ENCODE measurements at regions not wholly inside any gene's neighbourhood (a gene's known extent, or its start where the extent isn't known, plus 50 kb on each side); places are given as distances from the start of the nearest gene placed in this dataset.

- Histone ChIP-seq H3K27ac (ENCODE audit: low read depth) (no peak overlapping the region), H3K4me3 (no peak overlapping the region), H4K20me1 (replicated peaks; ENCODE audit: insufficient read depth) (no peaks in the 10 kb centered on the region), H3K4me1 (ENCODE audit: insufficient read depth) (no peaks in the 10 kb centered on the region), H2AFZ (no peak overlapping the region), H3K9me2 (ENCODE audit: insufficient read depth) (no peaks in the 10 kb centered on the region), H3F3A (replicated peaks; ENCODE audit: low read depth) (no peaks in the 10 kb centered on the region), H3K36me3 (ENCODE audit: insufficient read depth) (no peaks in the 10 kb centered on the region), H3K4me2 (no peak overlapping the region), H3K79me2 (replicated peaks; ENCODE audit: insufficient read depth) (no peaks in the 10 kb centered on the region), H3K27me3 (ENCODE audit: insufficient read depth) (no peaks in the 10 kb centered on the region)
- TF ChIP-seq STAT1 (IDR thresholded peaks at IDR 0.05; ENCODE audit: unreplicated experiment) = no peak
- no peak for TF ChIP-seq NANOG (IDR thresholded peaks at IDR 0.05; ENCODE audit: borderline replicate concordance)
- TF ChIP-seq JUNB (IDR thresholded peaks at IDR 0.05; ENCODE audit: unreplicated experiment) = no peak
- TF ChIP-seq, protein P1, sequence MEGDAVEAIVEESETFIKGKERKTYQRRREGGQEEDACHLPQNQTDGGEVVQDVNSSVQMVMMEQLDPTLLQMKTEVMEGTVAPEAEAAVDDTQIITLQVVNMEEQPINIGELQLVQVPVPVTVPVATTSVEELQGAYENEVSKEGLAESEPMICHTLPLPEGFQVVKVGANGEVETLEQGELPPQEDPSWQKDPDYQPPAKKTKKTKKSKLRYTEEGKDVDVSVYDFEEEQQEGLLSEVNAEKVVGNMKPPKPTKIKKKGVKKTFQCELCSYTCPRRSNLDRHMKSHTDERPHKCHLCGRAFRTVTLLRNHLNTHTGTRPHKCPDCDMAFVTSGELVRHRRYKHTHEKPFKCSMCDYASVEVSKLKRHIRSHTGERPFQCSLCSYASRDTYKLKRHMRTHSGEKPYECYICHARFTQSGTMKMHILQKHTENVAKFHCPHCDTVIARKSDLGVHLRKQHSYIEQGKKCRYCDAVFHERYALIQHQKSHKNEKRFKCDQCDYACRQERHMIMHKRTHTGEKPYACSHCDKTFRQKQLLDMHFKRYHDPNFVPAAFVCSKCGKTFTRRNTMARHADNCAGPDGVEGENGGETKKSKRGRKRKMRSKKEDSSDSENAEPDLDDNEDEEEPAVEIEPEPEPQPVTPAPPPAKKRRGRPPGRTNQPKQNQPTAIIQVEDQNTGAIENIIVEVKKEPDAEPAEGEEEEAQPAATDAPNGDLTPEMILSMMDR (conservative IDR thresholded peaks at IDR 0.05; ENCODE audit: low read depth in 2 of 2) = no peak
- no peak for TF ChIP-seq ETS1 (IDR thresholded peaks at IDR 0.05)
- no peak for TF ChIP-seq REST (IDR thresholded peaks at IDR 0.05; ENCODE audit: unreplicated experiment)
- TF ChIP-seq CREB1 (CRISPR knock-in tag; IDR thresholded peaks at IDR 0.05; ENCODE audit: low read depth) = no peak
- TF ChIP-seq EZH2phosphoT487 (IDR thresholded peaks at IDR 0.05; ENCODE audit: unreplicated experiment) = no peak
- H3K4me1 Mint-ChIP-seq = no peaks in the 10 kb centered on the region
- peaks cover 4% of the 10 kb centered on the region; the same call in 1 of the 3 replicates for H3K9me3 Mint-ChIP-seq
- H3K27ac Mint-ChIP-seq = no peak overlapping the region
- DNase-seq (ENCODE audit: low spot score) (no peak), ATAC-seq (no peak)
- no peaks in the 10 kb centered on the region for H3K36me3 Mint-ChIP-seq (ENCODE audit: low read depth)
- peaks cover 3% of the 10 kb centered on the region for H3K27me3 Mint-ChIP-seq (ENCODE audit: insufficient read depth, low read depth, poor library complexity)
- H3K4me3 Mint-ChIP-seq = no peak overlapping the region
Measured at GRCh38 chrX:118249146-118249545, 96.8 kb upstream of the WDR44 start.

GRCh38 chrX:118250445-118250844, 95.5 kb upstream of the WDR44 start:
- no peaks in the 10 kb centered on the region for H3K9me3 Mint-ChIP-seq
- Histone ChIP-seq H3K27me3 (ENCODE audit: insufficient read depth) (no peaks in the 10 kb centered on the region), H3K9me2 (ENCODE audit: insufficient read depth) (no peaks in the 10 kb centered on the region), H3K4me2 (no peak overlapping the region), H3K4me3 (no peak overlapping the region), H3K36me3 (ENCODE audit: insufficient read depth) (no peaks in the 10 kb centered on the region), H2AFZ (no peak overlapping the region), H3K4me1 (ENCODE audit: insufficient read depth) (no peaks in the 10 kb centered on the region), H3K79me2 (replicated peaks; ENCODE audit: insufficient read depth) (no peaks in the 10 kb centered on the region), H3K27ac (ENCODE audit: low read depth) (no peak overlapping the region), H3F3A (replicated peaks; ENCODE audit: low read depth) (no peaks in the 10 kb centered on the region), H4K20me1 (replicated peaks; ENCODE audit: insufficient read depth) (no peaks in the 10 kb centered on the region)
- H3K4me3 Mint-ChIP-seq = no peak overlapping the region
- peaks cover 3% of the 10 kb centered on the region for H3K27me3 Mint-ChIP-seq (ENCODE audit: insufficient read depth, low read depth, poor library complexity)
- H3K4me1 Mint-ChIP-seq = no peaks in the 10 kb centered on the region
- ATAC-seq = no peak
- no peak for DNase-seq (ENCODE audit: low spot score)
- H3K36me3 Mint-ChIP-seq (ENCODE audit: low read depth) = no peaks in the 10 kb centered on the region
- H3K27ac Mint-ChIP-seq = no peak overlapping the region
- TF ChIP-seq POLR2AphosphoS5 (IDR thresholded peaks at IDR 0.05; ENCODE audit: low read depth) (no peak), STAT1 (IDR thresholded peaks at IDR 0.05; ENCODE audit: unreplicated experiment) (no peak), ZNF114 (CRISPR knock-in tag; IDR thresholded peaks at IDR 0.05) (no peak), JUNB (IDR thresholded peaks at IDR 0.05; ENCODE audit: unreplicated experiment) (no peak), ETS1 (IDR thresholded peaks at IDR 0.05) (no peak), EZH2phosphoT487 (IDR thresholded peaks at IDR 0.05; ENCODE audit: unreplicated experiment) (no peak), NANOG (IDR thresholded peaks at IDR 0.05; ENCODE audit: borderline replicate concordance) (no peak), ZNF331 (CRISPR knock-in tag; IDR thresholded peaks at IDR 0.05; ENCODE audit: low read depth) (no peak)
- TF ChIP-seq, protein P1 (conservative IDR thresholded peaks at IDR 0.05; ENCODE audit: low read depth in 2 of 2) = no peak

All from GM23338 (cell line).